ENCODE measurements at regions not wholly inside any gene's neighbourhood (a gene's known extent, or its start where the extent isn't known, plus 50 kb on each side); places are given as distances from the start of the nearest gene placed in this dataset.

DNA sequence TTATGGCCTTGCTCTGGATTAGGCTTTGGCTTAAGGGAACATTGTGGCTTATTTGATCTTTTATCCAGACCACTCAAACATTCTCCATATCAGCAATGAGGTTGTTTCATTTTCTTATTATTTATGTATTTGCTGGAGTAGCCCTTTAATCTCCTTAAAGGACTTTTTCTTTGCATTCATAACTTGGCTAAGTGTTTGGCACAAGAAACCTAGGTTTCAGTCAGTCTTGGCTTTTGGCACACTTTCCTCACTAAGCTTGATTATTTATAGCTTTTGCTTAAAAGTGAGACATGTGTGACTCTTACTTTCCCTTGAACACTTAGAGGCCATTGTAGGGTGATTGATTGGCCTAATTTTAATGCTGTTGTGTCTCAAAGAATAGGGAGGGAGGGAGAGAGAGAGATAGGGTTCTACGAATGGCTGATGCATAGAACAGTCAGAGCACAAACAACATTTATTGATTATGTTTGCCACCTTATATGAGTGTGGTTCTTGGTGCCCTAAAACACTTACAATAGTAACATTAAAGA lies 2265.3 kb upstream of the C9orf72 start:
- Histone ChIP-seq H3K27me3 (no peaks in the 10 kb centered on the region), H3K4me1 (no peaks in the 10 kb centered on the region), H3K36me3 (no peaks in the 10 kb centered on the region), H3K27ac (no peak overlapping the region), H3K9me3 (no peaks in the 10 kb centered on the region), H3K4me3 (no peak overlapping the region)
- intact Hi-C loops (cut with DNase I): no loop called here
- no peak for DNase-seq
- no peak for ATAC-seq
- no peak for TF ChIP-seq CTCF (IDR thresholded peaks at IDR 0.05)

GRCh38 chr9:29844251-29844650 lies 2271.0 kb upstream of the C9orf72 start:
- Histone ChIP-seq H3K27ac (no peak overlapping the region), H3K9me3 (no peaks in the 10 kb centered on the region), H3K4me1 (no peaks in the 10 kb centered on the region), H3K27me3 (no peaks in the 10 kb centered on the region), H3K36me3 (no peaks in the 10 kb centered on the region), H3K4me3 (no peak overlapping the region)
- ATAC-seq (no peak), DNase-seq (no peak)
- intact Hi-C loops (cut with DNase I): no loop called here
- TF ChIP-seq CTCF (IDR thresholded peaks at IDR 0.05): no peak

DNA sequence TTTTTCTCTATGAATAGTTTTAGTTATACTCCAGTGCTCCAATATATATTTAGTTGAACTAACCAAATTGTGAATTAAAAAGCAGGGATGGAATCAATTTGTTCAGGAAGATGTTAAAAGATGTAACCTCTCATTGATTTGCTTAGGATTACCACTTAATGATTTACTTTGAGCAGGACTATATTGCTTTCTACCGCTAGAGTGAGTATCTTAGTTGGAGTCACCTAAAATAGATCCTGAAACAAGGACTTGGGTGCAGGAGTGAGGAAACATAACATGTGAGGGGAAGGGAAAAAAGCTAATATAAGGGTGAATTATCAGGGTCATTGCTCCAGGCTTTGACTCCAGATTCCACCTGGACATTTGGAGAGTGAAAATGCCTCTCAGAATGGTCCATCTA lies 2277.4 kb upstream of the C9orf72 start:
- Histone ChIP-seq H3K36me3 (no peaks in the 10 kb centered on the region), H3K27me3 (no peaks in the 10 kb centered on the region), H3K4me3 (no peak overlapping the region), H3K27ac (no peak overlapping the region), H3K4me1 (no peaks in the 10 kb centered on the region), H3K9me3 (no peaks in the 10 kb centered on the region)
- ATAC-seq (no peak), DNase-seq (no peak)
- intact Hi-C loops (cut with DNase I): no loop called here
- TF ChIP-seq CTCF (IDR thresholded peaks at IDR 0.05): no peak

GRCh38 chr9:29861803-29862202 lies 2288.5 kb upstream of the C9orf72 start:
- no peak for ATAC-seq
- Histone ChIP-seq H3K27me3 (no peaks in the 10 kb centered on the region), H3K36me3 (no peaks in the 10 kb centered on the region), H3K4me3 (no peak overlapping the region), H3K9me3 (no peaks in the 10 kb centered on the region), H3K27ac (no peak overlapping the region), H3K4me1 (no peaks in the 10 kb centered on the region)
- no peak for TF ChIP-seq CTCF (IDR thresholded peaks at IDR 0.05)
- intact Hi-C loops (cut with DNase I): no loop called here
- DNase-seq: no peak

DNA sequence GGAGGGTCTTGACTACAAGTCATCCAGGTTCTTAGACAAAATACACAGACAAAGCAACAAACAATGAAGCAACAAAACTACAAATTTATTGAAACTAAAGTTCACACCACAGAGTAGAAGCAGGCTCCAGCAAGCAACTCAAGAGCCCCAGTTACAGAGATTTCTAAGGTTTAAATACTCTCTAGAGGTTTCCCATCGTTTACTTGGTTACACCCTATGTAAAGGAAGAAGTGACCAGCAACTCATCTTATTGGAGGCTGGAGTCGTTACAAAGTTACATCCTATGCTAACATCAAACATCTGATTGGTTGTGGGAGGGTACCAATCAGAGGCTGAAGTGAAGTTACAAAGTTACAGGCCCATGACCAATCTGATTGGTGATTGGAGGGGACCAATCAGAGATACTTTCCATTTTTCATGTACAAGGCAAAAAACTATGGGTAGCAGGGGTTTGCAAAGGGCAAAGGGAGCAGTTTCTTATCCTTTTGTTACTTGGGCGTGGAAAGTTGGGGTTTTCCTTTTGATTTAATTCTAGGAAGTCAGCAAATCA lies 2292.6 kb upstream of the C9orf72 start:
- DNase-seq: no peak
- Histone ChIP-seq H3K27me3 (no peaks in the 10 kb centered on the region), H3K27ac (no peak overlapping the region), H3K36me3 (no peaks in the 10 kb centered on the region), H3K9me3 (no peaks in the 10 kb centered on the region), H3K4me3 (no peak overlapping the region), H3K4me1 (no peaks in the 10 kb centered on the region)
- intact Hi-C loops (cut with DNase I): no loop called here
- no peak for TF ChIP-seq CTCF (IDR thresholded peaks at IDR 0.05)
- no peak for ATAC-seq

GRCh38 chr9:29866556-29866955 lies 2293.3 kb upstream of the C9orf72 start:
- intact Hi-C loops (cut with DNase I): no loop called here
- no peaks in the 10 kb centered on the region for H3K27me3 ChIP-seq
- DNase-seq: no peak
- no peak for TF ChIP-seq CTCF (IDR thresholded peaks at IDR 0.05)
- ATAC-seq: no peak
- no peak overlapping the region for H3K4me3 ChIP-seq
- no peaks in the 10 kb centered on the region for H3K4me1 ChIP-seq
- H3K27ac ChIP-seq: no peak overlapping the region
- H3K36me3 ChIP-seq: no peaks in the 10 kb centered on the region
- no peaks in the 10 kb centered on the region for H3K9me3 ChIP-seq
